Panc1 (cell line): ENCODE measurements at regions not wholly inside any gene's neighbourhood (a gene's known extent, or its start where the extent isn't known, plus 50 kb on each side); places are given as distances from the start of the nearest gene placed in this dataset.

Source experiments
- POLR2AphosphoS5 ChIP-seq: IDR thresholded peaks from 2 replicates; pipeline ENCODE4 v1.6.1; 2012; ENCODE audit warnings: mild to moderate bottlenecking, low read depth, low read length, moderate library complexity
- REST ChIP-seq, 2 experiments: IDR thresholded peaks; 2 replicates each; pipeline ENCODE4 v1.6.1; 2011 to 2012; ENCODE audit warnings: low read depth in 2 of 2, control low read depth in 1 of 2, low read length in 1 of 2, mild to moderate bottlenecking in 1 of 2, moderate library complexity in 1 of 2; ENCODE audit not compliant: insufficient read depth in 1 of 2
- SIN3A ChIP-seq: IDR thresholded peaks from 2 replicates; pipeline ENCODE4 v1.6.1; 2012; ENCODE audit warnings: low read depth, mild to moderate bottlenecking, low read length, moderate library complexity, borderline replicate concordance; ENCODE audit not compliant: insufficient read depth
- TF ChIP-seq, protein P1 (sequence below): fragments of 450-650 bp; IDR thresholded peaks from 2 replicates; pipeline ENCODE4 v1.5.1; 2017; ENCODE audit warnings: mild to moderate bottlenecking

DNA sequence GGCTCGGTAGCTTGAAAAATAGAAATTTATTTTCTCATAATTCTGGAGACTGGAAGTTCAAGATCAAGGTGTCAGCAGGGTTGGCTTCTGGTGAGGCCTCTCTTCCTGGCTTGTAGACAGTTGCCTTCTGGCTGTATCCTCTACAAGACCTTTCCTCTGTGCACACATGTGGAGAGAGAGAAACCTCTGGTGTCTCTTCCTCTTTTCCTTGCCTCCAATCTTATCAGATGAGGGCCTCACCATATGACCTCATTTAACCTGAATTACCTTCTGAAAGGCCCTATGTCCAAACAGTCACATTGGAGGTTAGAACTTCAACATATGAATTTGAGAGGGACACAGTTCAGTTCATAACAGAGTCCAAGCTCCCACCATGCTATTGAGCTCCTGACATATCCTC, 166.4 kb downstream of the TTC8 start:
- TF ChIP-seq REST (IDR thresholded peaks at IDR 0.05; ENCODE audit: insufficient read depth in 1 of 2, low read depth in 2 of 2, low read length in 1 of 2) (no peak), POLR2AphosphoS5 (no peak), SIN3A (no peak)
- TF ChIP-seq, protein P1, sequence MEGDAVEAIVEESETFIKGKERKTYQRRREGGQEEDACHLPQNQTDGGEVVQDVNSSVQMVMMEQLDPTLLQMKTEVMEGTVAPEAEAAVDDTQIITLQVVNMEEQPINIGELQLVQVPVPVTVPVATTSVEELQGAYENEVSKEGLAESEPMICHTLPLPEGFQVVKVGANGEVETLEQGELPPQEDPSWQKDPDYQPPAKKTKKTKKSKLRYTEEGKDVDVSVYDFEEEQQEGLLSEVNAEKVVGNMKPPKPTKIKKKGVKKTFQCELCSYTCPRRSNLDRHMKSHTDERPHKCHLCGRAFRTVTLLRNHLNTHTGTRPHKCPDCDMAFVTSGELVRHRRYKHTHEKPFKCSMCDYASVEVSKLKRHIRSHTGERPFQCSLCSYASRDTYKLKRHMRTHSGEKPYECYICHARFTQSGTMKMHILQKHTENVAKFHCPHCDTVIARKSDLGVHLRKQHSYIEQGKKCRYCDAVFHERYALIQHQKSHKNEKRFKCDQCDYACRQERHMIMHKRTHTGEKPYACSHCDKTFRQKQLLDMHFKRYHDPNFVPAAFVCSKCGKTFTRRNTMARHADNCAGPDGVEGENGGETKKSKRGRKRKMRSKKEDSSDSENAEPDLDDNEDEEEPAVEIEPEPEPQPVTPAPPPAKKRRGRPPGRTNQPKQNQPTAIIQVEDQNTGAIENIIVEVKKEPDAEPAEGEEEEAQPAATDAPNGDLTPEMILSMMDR: no peak
